AG08396 (cell line): ENCODE measurements at regions not wholly inside any gene's neighbourhood (a gene's known extent, or its start where the extent isn't known, plus 50 kb on each side); places are given as distances from the start of the nearest gene placed in this dataset.

ENCODE experiments used
- DNase-seq: peaks from one replicate; pipeline ENCODE4 v3.0.0; 2012; ENCODE audit warnings: low spot score, mixed read lengths

GRCh38 chr13:79703772-79704171, 222.8 kb downstream of the NDFIP2 start:
- DNase-seq: no peak

- no peak for DNase-seq
These were observed 214.8 kb downstream of the NDFIP2 start for GRCh38 chr13:79695754-79696153.

- no peak for DNase-seq
These were observed 211.9 kb downstream of the NDFIP2 start for GRCh38 chr13:79692846-79693245.

GRCh38 chr13:79691826-79692225, 210.9 kb downstream of the NDFIP2 start:
- no peak for DNase-seq

- no peak for DNase-seq
These were observed 207.8 kb downstream of the NDFIP2 start for GRCh38 chr13:79688741-79689140.

- no peak for DNase-seq
These were observed 205.5 kb downstream of the NDFIP2 start for GRCh38 chr13:79686441-79686840.

GRCh38 chr13:79684371-79684770, 203.4 kb downstream of the NDFIP2 start:
- DNase-seq: no peak

GRCh38 chr13:79682164-79682563, 201.2 kb downstream of the NDFIP2 start:
- DNase-seq: no peak

- no peak for DNase-seq
These were observed 200.1 kb downstream of the NDFIP2 start for GRCh38 chr13:79681069-79681468.

- no peak for DNase-seq
These were observed 199.5 kb downstream of the NDFIP2 start for GRCh38 chr13:79680485-79680884.

- peak; percentile 28 for DNase-seq
These were observed 198.4 kb downstream of the NDFIP2 start for GRCh38 chr13:79679334-79679733.

GRCh38 chr13:79678100-79678499, 197.1 kb downstream of the NDFIP2 start:
- DNase-seq: no peak

GRCh38 chr13:79675931-79676660, 195.1 kb downstream of the NDFIP2 start:
- DNase-seq: no peak

GRCh38 chr13:79674765-79675515, 194.0 kb downstream of the NDFIP2 start:
- DNase-seq: no peak

- DNase-seq: no peak
These were observed 193.0 kb downstream of the NDFIP2 start for GRCh38 chr13:79673993-79674377.

GRCh38 chr13:79673310-79673992, 192.5 kb downstream of the NDFIP2 start:
- DNase-seq: no peak

- no peak for DNase-seq
These were observed 190.5 kb downstream of the NDFIP2 start for GRCh38 chr13:79671420-79671819.

- DNase-seq: no peak
These were observed 187.3 kb downstream of the NDFIP2 start for GRCh38 chr13:79668201-79668752.

GRCh38 chr13:79667771-79668170, 186.8 kb downstream of the NDFIP2 start:
- no peak for DNase-seq

GRCh38 chr13:79663977-79664636, 183.2 kb downstream of the NDFIP2 start:
- DNase-seq: no peak

- no peak for DNase-seq
These were observed 182.5 kb downstream of the NDFIP2 start for GRCh38 chr13:79663435-79663834.

- DNase-seq: no peak
These were observed 181.9 kb downstream of the NDFIP2 start for GRCh38 chr13:79662882-79663281.
